ENCODE measurements at regions not wholly inside any gene's neighbourhood (a gene's known extent, or its start where the extent isn't known, plus 50 kb on each side); places are given as distances from the start of the nearest gene placed in this dataset.

DNA sequence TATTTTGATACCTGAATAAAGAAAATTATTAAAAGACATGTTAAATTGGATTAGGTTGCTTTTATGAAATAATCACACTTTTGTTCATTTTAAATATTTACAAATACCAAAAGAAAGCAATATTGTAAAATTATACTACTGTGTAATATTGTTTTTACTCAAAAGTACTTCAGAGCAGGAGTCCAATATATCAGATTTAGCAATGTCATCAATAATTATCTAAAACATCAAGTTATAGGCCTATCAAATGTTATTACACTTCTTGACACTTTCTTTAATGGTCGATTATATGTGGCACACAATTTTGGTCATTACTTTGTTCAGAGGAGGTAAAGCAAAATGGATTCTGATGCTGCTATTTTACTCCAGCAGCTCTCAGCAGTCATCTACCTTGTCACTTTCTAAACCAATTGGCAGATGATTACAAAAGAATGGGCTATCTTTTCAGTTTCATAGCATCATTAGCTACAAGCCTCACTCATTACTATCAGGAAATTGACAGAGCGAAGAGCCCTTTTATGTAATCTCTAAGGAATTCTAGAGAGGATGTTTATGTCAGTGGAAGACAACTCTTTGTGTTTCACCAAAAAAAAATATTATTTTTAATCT, 318.6 kb downstream of the PLOD2 start (continued):
- TF ChIP-seq, protein P1, sequence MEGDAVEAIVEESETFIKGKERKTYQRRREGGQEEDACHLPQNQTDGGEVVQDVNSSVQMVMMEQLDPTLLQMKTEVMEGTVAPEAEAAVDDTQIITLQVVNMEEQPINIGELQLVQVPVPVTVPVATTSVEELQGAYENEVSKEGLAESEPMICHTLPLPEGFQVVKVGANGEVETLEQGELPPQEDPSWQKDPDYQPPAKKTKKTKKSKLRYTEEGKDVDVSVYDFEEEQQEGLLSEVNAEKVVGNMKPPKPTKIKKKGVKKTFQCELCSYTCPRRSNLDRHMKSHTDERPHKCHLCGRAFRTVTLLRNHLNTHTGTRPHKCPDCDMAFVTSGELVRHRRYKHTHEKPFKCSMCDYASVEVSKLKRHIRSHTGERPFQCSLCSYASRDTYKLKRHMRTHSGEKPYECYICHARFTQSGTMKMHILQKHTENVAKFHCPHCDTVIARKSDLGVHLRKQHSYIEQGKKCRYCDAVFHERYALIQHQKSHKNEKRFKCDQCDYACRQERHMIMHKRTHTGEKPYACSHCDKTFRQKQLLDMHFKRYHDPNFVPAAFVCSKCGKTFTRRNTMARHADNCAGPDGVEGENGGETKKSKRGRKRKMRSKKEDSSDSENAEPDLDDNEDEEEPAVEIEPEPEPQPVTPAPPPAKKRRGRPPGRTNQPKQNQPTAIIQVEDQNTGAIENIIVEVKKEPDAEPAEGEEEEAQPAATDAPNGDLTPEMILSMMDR (conservative IDR thresholded peaks at IDR 0.05; ENCODE audit: low read depth in 2 of 2), result no peak
- TF ChIP-seq STAT1 (IDR thresholded peaks at IDR 0.05; ENCODE audit: unreplicated experiment), result no peak
- no peak for TF ChIP-seq CREB1 (CRISPR knock-in tag; IDR thresholded peaks at IDR 0.05; ENCODE audit: low read depth)
- no peak for TF ChIP-seq EZH2 (IDR thresholded peaks at IDR 0.05; ENCODE audit: low read depth, unreplicated experiment)
- TF ChIP-seq, protein P2, sequence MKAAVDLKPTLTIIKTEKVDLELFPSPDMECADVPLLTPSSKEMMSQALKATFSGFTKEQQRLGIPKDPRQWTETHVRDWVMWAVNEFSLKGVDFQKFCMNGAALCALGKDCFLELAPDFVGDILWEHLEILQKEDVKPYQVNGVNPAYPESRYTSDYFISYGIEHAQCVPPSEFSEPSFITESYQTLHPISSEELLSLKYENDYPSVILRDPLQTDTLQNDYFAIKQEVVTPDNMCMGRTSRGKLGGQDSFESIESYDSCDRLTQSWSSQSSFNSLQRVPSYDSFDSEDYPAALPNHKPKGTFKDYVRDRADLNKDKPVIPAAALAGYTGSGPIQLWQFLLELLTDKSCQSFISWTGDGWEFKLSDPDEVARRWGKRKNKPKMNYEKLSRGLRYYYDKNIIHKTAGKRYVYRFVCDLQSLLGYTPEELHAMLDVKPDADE (IDR thresholded peaks at IDR 0.05), result no peak
- TF ChIP-seq ZNF114 (CRISPR knock-in tag; IDR thresholded peaks at IDR 0.05), result no peak
- no peak for TF ChIP-seq EZH2phosphoT487 (IDR thresholded peaks at IDR 0.05; ENCODE audit: unreplicated experiment)
- TF ChIP-seq ZNF331 (CRISPR knock-in tag; IDR thresholded peaks at IDR 0.05; ENCODE audit: low read depth), result no peak
- TF ChIP-seq, protein P3, sequence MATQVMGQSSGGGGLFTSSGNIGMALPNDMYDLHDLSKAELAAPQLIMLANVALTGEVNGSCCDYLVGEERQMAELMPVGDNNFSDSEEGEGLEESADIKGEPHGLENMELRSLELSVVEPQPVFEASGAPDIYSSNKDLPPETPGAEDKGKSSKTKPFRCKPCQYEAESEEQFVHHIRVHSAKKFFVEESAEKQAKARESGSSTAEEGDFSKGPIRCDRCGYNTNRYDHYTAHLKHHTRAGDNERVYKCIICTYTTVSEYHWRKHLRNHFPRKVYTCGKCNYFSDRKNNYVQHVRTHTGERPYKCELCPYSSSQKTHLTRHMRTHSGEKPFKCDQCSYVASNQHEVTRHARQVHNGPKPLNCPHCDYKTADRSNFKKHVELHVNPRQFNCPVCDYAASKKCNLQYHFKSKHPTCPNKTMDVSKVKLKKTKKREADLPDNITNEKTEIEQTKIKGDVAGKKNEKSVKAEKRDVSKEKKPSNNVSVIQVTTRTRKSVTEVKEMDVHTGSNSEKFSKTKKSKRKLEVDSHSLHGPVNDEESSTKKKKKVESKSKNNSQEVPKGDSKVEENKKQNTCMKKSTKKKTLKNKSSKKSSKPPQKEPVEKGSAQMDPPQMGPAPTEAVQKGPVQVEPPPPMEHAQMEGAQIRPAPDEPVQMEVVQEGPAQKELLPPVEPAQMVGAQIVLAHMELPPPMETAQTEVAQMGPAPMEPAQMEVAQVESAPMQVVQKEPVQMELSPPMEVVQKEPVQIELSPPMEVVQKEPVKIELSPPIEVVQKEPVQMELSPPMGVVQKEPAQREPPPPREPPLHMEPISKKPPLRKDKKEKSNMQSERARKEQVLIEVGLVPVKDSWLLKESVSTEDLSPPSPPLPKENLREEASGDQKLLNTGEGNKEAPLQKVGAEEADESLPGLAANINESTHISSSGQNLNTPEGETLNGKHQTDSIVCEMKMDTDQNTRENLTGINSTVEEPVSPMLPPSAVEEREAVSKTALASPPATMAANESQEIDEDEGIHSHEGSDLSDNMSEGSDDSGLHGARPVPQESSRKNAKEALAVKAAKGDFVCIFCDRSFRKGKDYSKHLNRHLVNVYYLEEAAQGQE (IDR thresholded peaks at IDR 0.05; ENCODE audit: unreplicated experiment), result no peak

DNA sequence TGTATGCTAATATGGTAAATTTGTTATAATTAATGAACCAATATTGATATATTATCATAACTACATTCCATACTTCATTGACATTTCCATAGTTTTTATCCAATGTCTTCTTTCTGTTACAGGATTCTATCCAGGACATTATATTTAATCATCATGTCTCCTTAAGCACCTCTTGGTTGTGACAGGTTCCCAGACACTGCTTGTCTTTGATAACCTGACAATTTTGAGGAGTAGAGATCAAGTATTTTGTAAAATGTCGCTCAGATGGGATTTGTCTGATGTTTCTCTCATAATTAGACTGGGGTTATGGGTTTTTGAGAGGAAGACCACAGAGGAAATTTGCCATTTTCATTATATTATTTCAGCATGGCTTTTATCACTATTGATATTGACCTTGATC, 317.4 kb downstream of the PLOD2 start:
- Mint-ChIP-seq H3K27ac (no peak overlapping the region), H3K9me3 (no peaks in the 10 kb centered on the region), H3K27me3 (ENCODE audit: insufficient read depth, low read depth, poor library complexity) (no peaks in the 10 kb centered on the region), H3K36me3 (ENCODE audit: low read depth) (no peaks in the 10 kb centered on the region), H3K4me3 (no peak overlapping the region), H3K4me1 (no peaks in the 10 kb centered on the region)
- Histone ChIP-seq H3K36me3 (ENCODE audit: insufficient read depth) (no peaks in the 10 kb centered on the region), H3K79me2 (replicated peaks; ENCODE audit: insufficient read depth) (no peaks in the 10 kb centered on the region), H3K27me3 (ENCODE audit: insufficient read depth) (no peaks in the 10 kb centered on the region), H3K9me2 (ENCODE audit: insufficient read depth) (0 out of 2 replicates have a peak, but pooled peaks cover 4% of the 10 kb centered on the region), H3K4me3 (no peak overlapping the region), H3K4me1 (ENCODE audit: insufficient read depth) (no peaks in the 10 kb centered on the region), H3F3A (replicated peaks; ENCODE audit: low read depth) (no peaks in the 10 kb centered on the region), H3K4me2 (no peak overlapping the region), H2AFZ (no peak overlapping the region), H4K20me1 (replicated peaks; ENCODE audit: insufficient read depth) (no peaks in the 10 kb centered on the region), H3K27ac (ENCODE audit: low read depth) (no peak overlapping the region)
- ATAC-seq, result no peak
- no peak for DNase-seq (ENCODE audit: low spot score)
- TF ChIP-seq NANOG (IDR thresholded peaks at IDR 0.05; ENCODE audit: borderline replicate concordance), result no peak
- TF ChIP-seq, protein P3 (IDR thresholded peaks at IDR 0.05; ENCODE audit: unreplicated experiment), result no peak
